Right hindlimb (tissue), 1 donor: ENCODE measurements at regions not wholly inside any gene's neighbourhood (a gene's known extent, or its start where the extent isn't known, plus 50 kb on each side); places are given as distances from the start of the nearest gene placed in this dataset.

ENCODE experiments used
- DNase-seq: peaks from one replicate; pipeline ENCODE4 v3.0.0-alpha.2; 2018

DNA sequence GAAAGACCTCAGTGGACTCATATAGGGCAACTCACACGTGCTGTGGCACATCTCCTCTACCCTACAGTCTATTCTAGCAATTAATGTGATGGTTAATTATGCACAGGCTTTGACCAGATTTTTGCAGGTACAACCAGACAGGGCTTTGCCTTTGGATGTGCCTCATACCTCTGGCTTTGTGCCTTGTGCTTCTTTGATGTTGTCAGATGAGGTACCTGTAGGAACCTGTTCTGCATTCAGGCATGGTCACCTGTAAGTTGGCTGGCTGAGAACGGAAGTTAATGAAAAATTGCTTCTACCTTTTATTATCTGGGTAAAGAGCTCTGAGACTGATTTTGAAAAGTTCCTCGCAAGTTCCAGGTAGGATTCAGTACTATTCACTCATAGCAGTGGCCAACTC lies 462.9 kb upstream of the ZFHX3 start:
- no peak for DNase-seq

DNA sequence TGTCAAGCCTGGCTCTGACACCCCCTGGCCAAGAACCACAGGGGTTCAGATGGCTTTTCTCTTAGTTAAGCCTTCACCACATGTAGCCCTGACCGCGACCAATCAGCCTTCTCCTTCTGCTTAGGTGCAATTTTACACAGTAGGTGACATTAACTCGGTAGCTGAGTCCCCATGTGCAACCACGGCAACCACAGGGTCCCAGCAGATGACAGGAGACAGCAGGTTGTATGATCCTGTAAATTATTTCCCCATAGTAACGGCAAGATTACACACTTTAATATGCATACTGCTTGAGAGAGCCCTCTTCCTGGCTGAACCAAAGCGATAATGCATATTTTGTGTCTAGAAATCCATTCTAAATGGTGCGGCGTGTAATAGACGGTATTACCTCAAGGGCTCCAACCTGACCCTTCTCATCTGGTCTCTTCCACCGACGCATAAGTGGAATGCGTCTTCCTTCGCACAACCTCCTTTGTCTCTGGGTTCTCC lies 458.7 kb upstream of the ZFHX3 start:
- no peak for DNase-seq

GRCh38 chr16:73505577-73505976 lies 457.6 kb upstream of the ZFHX3 start:
- no peak for DNase-seq

- no peak for DNase-seq
Observed at GRCh38 chr16:73504591-73505575, 457.0 kb upstream of the ZFHX3 start.

DNA sequence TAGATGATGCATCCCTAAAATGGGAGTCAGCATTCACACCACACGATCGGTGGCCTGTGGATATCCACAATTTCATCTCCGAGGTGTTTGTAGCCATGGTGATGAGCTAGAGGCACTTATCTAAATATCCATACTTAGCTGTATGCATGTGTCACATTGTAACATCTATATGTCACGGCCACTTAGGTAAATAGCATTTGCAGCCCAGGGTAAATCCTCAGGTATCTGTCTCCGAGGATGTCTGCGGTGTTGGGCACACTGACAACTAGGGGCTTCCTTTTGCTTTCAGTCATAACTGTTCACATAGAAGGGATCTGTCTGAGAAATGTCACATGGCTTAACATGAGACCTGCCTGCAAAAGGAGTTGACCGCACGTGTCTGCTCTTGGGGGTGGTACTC lies 455.2 kb upstream of the ZFHX3 start:
- DNase-seq: no peak

- no peak for DNase-seq
Observed at GRCh38 chr16:73499276-73499675, 451.3 kb upstream of the ZFHX3 start.

- no peak for DNase-seq
Observed at GRCh38 chr16:73485880-73486279, 438.0 kb upstream of the ZFHX3 start.

DNA sequence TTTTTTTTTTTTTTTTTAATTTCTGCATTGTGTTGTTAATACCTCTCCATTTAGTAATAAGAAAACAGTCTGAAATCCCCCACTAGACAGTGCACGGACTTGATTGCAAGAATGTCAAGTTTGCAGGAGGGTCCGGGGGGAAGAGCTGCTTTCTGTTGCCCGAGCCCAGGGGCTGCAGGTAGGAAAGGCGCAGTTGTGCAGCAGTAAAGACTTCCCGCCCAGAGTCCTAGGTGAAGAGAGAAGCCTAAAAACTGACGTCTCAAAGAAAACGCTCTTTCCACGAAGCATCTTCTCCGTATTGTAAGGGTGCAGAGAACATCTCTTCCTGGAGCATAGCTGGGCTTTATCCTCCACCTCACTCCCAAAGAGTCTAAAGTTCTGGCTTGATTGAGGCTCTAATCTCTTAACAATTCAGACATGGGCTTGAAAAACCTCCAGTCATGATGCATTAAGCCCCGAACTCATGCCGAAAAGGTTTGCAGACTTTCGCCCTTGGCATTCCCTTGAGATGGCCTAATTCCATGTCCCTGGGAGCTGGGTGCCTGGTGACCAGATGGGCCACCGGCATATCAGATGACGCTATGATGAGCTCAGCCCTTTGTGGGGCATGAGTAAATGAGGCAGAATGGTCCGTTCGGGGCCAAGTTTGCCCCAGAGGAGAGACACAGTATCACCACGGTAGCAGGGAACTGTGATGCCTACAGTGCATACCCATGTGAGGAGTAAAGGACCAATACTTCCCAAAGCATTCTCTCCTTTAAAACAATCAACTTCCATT lies 436.2 kb upstream of the ZFHX3 start:
- no peak for DNase-seq

DNA sequence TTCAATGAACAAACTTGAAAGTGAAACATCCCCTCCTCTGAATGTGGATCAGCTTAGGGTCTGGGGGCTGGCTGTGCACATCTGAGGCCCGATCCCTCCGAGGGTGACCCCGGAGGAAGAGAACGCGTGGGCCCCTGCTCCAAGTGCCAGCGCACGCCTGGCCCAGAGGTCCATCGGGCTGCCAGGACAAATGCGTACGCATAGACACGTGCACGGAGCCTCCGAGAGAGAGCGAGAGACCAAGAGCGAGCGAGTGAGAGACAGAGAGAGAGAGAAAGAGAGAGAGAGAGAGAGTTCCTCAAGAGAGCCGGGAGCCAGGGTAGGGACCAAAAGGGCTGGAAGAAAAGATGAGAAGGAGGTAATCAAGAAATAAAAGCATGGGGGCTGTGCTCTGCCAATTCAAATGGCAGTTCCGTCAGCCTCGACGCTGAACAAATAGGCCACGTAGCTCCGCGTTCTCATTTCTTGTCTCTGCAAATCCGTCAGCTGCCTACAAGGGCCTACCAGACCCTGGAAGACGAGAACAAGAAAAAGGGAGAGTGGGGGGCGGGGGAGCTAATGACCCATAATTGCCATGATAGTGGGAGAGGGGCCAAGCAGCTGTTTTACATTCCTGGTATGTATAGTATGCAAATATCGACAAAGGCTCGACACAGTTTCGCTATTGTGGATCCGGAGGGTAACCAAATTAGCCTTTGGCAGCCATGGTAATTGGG lies 435.3 kb upstream of the ZFHX3 start:
- peak; percentile 56 for DNase-seq

GRCh38 chr16:73482310-73482709 lies 434.4 kb upstream of the ZFHX3 start:
- DNase-seq: no peak

- DNase-seq: no peak
Observed at GRCh38 chr16:73480381-73480780, 432.5 kb upstream of the ZFHX3 start.

DNA sequence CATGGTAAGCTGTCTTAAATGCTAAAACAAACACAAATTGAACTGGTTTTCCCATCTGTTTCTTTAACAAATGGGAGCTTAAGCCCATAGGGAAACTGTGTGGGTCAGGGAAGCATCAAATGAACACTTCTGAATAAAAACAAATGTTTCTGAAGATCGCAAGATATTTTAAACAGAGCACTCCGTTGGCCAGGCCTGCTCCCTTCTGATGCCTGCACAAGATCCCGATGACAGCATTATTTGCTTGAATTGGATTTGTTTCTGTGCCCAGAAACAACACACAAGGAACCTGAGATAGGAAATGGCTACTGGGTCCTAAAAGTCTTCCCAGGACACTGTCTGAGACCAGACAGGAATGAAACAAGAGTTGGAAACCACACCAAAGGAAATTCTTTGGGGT lies 425.8 kb upstream of the ZFHX3 start:
- DNase-seq: peak; percentile 24

- DNase-seq: no peak
Observed at GRCh38 chr16:73464834-73465233, 416.9 kb upstream of the ZFHX3 start.

GRCh38 chr16:73459586-73459985 lies 411.7 kb upstream of the ZFHX3 start:
- DNase-seq: no peak

DNA sequence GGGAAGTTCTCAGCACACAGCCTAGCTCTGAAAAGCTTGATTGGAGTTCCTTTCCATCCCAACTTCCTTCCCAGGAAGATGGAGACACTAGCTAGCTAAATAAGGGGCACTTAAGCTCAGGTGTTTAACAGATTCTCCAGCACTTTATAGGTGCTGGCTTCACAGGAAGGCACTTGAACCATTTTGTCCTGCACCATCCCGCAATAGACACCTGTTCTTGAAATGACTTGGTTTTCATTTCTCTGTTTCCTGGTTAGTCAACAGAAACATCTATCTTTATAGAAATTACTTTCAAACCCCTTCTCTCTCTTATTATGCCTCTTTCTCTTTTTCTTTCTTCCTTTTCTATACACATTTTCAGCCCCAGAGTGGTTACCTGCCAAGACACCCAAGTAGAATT lies 409.9 kb upstream of the ZFHX3 start:
- DNase-seq: no peak

GRCh38 chr16:73448970-73449369 lies 401.0 kb upstream of the ZFHX3 start:
- no peak for DNase-seq

- no peak for DNase-seq
Observed at GRCh38 chr16:73447846-73448245, 399.9 kb upstream of the ZFHX3 start.

GRCh38 chr16:73434621-73435020 lies 386.7 kb upstream of the ZFHX3 start:
- no peak for DNase-seq

DNA sequence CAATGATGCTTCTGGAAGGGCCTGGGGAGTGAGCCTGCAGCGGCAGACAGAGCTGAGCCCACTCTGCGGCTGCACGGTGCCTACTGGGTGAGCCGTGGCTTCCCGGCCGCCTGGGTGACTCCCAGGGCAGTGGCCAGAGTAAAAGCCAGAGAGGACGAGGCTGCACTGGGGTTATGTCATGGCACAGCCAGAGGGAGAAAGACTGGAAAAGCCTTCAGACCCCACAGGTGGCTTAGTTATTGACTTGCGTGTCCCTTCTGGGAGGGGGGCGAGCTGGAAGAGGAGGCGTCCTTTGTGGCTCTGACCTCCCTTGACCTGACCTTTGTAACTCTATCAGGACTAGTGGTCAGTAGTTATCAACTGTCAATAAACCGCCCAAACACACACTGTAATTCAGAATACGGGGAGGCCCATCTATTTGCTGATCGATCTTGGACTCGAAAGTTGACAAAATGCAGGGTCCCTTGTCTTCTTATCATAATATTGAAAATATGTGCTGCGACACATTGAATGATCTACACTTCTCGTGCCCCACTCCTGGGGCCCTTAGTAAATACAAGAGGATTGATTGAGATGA lies 385.9 kb upstream of the ZFHX3 start:
- DNase-seq: no peak

DNA sequence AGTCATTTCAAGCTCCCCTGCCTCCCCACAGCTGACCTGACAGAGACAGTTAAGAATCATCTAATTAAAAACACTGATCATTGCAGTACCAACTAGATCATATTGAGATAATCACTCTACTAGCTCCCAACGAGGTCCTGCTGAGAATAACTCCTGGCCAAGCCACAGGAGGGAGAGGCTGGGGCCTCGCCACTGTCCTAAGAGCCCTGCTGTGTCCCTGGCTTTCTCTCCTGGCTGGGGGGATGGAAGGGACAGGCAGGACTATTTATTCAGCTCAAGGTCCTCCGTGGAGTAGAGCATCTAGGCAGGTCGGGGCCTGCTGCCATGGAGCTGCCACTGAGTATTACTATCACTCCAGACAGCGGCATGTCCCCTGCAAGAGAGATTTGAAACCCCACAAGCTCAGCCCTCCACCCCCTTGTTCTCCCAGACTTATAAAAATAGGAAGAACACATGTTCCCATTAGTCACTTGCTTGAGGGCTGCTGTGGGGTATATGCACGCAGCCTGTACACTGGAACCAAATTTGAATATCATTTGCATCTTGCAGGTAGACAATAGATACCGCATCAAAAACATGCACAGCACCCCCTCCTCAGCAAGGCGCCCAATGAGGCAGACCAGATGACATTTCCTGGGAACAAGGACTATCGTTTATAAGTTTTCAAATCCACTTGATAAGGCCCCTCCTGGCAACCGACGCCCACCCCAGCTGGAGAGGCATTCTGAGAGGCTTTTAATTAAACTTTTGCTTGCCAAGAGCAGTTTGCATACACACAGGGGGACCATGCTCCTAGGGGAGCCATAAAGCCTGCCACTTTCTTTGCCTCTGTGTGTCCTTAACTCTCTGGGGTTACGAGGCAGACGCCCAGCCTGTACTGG lies 385.2 kb upstream of the ZFHX3 start:
- no peak for DNase-seq

GRCh38 chr16:73430138-73430537 lies 382.2 kb upstream of the ZFHX3 start:
- DNase-seq: no peak

DNA sequence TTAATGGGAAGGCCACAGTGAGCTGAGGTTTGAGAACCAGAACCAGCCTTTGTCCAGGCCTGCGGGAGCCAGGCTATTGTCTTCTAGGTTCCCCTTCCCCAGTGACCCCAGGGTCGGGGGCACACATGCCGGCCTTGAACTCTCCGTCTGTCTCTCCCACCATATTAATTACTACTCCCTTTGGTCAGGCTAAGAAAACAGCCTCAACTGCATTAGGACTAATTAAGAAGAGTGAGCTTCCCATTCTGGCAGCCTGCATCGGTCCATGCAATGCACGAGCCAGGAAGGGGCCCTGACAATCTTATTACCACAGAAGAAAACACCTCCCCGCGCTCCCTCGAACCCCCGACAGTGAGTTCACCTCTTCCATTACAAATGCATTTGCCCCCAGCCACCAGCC lies 380.2 kb upstream of the ZFHX3 start:
- DNase-seq: no peak
